SK-N-SH treated with all-trans-retinoic acid at 6 μM for 48 hours (cell line): ENCODE measurements at regions not wholly inside any gene's neighbourhood (a gene's known extent, or its start where the extent isn't known, plus 50 kb on each side); places are given as distances from the start of the nearest gene placed in this dataset.

Source experiments
- ATAC-seq: fragments of 200-7000 bp; cut with Tn5 transposase; 3 replicates; pipeline ENCODE4 v1.9.1; 2020; ENCODE audit warnings: mild to moderate bottlenecking, moderate library complexity
- ARNTL ChIP-seq: fragments of 450-650 bp; formaldehyde crosslinking; IDR thresholded peaks from 2 replicates; pipeline ENCODE4 v1.5.0; 2020; ENCODE audit warnings: low read depth, mild to moderate bottlenecking, moderate library complexity, borderline replicate concordance
- BACH2 ChIP-seq: fragments of 250-450 bp; sonication (Bioruptor Pico); IDR thresholded peaks from 2 replicates; pipeline ENCODE4 v1.9.0; 2021; ENCODE audit warnings: mild to moderate bottlenecking, borderline replicate concordance
- CSDC2 ChIP-seq: fragments of 250-450 bp; sonication (Bioruptor Pico); IDR thresholded peaks from 2 replicates; pipeline ENCODE4 v1.5.0; 2020; ENCODE audit warnings: mild to moderate bottlenecking, moderate library complexity
- CSRNP3 ChIP-seq: fragments of 250-450 bp; sonication (Bioruptor Pico); IDR thresholded peaks from 2 replicates; pipeline ENCODE4 v1.5.1; 2021; ENCODE audit warnings: mild to moderate bottlenecking, moderate library complexity
- GLIS3 ChIP-seq: fragments of 250-450 bp; sonication (Bioruptor Pico); IDR thresholded peaks from 2 replicates; pipeline ENCODE4 v1.5.0; 2020; ENCODE audit warnings: mild to moderate bottlenecking, moderate library complexity
- ISL1 ChIP-seq: fragments of 250-450 bp; sonication (Bioruptor Pico); IDR thresholded peaks from 2 replicates; pipeline ENCODE4 v2.1.2; 2022; ENCODE audit warnings: mild to moderate bottlenecking, moderate library complexity
- OSR1 ChIP-seq: fragments of 250-450 bp; sonication (Bioruptor Pico); IDR thresholded peaks from 2 replicates; pipeline ENCODE4 v1.8.0; 2022; ENCODE audit warnings: moderate library complexity, mild to moderate bottlenecking, inconsistent platforms
- PPARA ChIP-seq: fragments of 250-450 bp; sonication (Bioruptor Pico); IDR thresholded peaks from 2 replicates; pipeline ENCODE4 v1.5.0; 2020; ENCODE audit warnings: mild to moderate bottlenecking, borderline replicate concordance
- RARB ChIP-seq: fragments of 250-450 bp; sonication (Bioruptor Pico); IDR thresholded peaks from 2 replicates; pipeline ENCODE4 v1.8.0; 2021; ENCODE audit warnings: mild to moderate bottlenecking, moderate library complexity
- SNAI2 ChIP-seq: fragments of 250-450 bp; sonication (Bioruptor Pico); IDR thresholded peaks from 2 replicates; pipeline ENCODE4 v1.5.0; 2020; ENCODE audit warnings: mild to moderate bottlenecking, moderate library complexity
- TCF4 ChIP-seq: fragments of 250-450 bp; sonication (Bioruptor Pico); IDR thresholded peaks from 2 replicates; pipeline ENCODE4 v1.8.0; 2021; ENCODE audit warnings: mild to moderate bottlenecking, moderate library complexity, borderline replicate concordance
- TOX ChIP-seq: fragments of 250-450 bp; sonication (Bioruptor Pico); IDR thresholded peaks from 2 replicates; pipeline ENCODE4 v1.8.0; 2021; ENCODE audit warnings: mild to moderate bottlenecking, moderate library complexity, borderline replicate concordance
- TSHZ2 ChIP-seq: fragments of 250-450 bp; sonication (Bioruptor Pico); IDR thresholded peaks from 2 replicates; pipeline ENCODE4 v1.5.0; 2020; ENCODE audit warnings: mild to moderate bottlenecking, moderate library complexity
- ZC3H10 ChIP-seq: fragments of 250-450 bp; sonication (Bioruptor Pico); IDR thresholded peaks from 2 replicates; pipeline ENCODE4 v1.5.1; 2021; ENCODE audit warnings: mild to moderate bottlenecking, moderate library complexity
- ZNF565 ChIP-seq: fragments of 450-650 bp; formaldehyde crosslinking; conservative IDR thresholded peaks from 2 replicates; pipeline ENCODE4 v1.5.0; 2020; ENCODE audit warnings: low read depth, mild to moderate bottlenecking, moderate library complexity
- ZNF70 ChIP-seq: fragments of 450-650 bp; formaldehyde crosslinking; IDR thresholded peaks from 2 replicates; pipeline ENCODE4 v1.5.0; 2020; ENCODE audit warnings: mild to moderate bottlenecking, moderate library complexity
- ZNF8 ChIP-seq: fragments of 450-650 bp; formaldehyde crosslinking; IDR thresholded peaks from 2 replicates; pipeline ENCODE4 v1.5.0; 2020; ENCODE audit warnings: mild to moderate bottlenecking, moderate library complexity
- TF ChIP-seq, protein P1 (sequence below): fragments of 250-450 bp; sonication (Bioruptor Pico); IDR thresholded peaks from 2 replicates; pipeline ENCODE4 v1.5.1; 2020; ENCODE audit warnings: low read depth, mild to moderate bottlenecking, moderate library complexity
- TF ChIP-seq, protein P2 (sequence below): fragments of 250-450 bp; sonication (Bioruptor Pico); IDR thresholded peaks from 2 replicates; pipeline ENCODE4 v1.8.0; 2020; ENCODE audit warnings: mild to moderate bottlenecking, moderate library complexity, borderline replicate concordance
- TF ChIP-seq, protein P3 (sequence below): fragments of 250-450 bp; sonication (Bioruptor Pico); IDR thresholded peaks from 2 replicates; pipeline ENCODE4 v1.8.0; 2021; ENCODE audit warnings: low read depth, mild to moderate bottlenecking, moderate library complexity, borderline replicate concordance

DNA sequence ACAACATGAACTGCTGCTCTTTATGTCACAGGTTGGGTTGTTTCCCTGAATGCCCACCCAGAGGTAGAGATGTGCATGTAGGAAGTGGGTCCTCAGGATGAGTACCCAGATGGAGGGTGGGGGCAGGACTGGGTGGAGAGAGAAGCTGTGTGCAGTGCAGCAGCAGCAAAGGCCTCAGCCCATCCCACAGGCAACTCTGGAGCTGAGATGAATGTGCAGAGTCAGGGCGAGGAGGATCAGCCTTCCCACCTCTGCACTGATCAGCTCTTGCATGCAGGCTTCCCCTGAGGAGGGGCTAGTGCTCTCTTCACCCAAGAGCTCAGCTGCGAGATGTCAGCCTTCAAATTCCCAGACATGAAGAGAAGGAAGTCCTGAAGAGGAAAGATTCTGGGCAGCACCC is 326.2 kb upstream of the RAB6C start:
- TF ChIP-seq RARB (CRISPR knock-in tag), result no peak
- TF ChIP-seq ZNF565, result no peak
- no peak for TF ChIP-seq TCF4
- TF ChIP-seq CSDC2, result no peak
- TF ChIP-seq ISL1 (CRISPR knock-in tag), result no peak
- TF ChIP-seq SNAI2, result no peak
- no peak for TF ChIP-seq OSR1
- no peak for TF ChIP-seq TSHZ2
- TF ChIP-seq, protein P1, sequence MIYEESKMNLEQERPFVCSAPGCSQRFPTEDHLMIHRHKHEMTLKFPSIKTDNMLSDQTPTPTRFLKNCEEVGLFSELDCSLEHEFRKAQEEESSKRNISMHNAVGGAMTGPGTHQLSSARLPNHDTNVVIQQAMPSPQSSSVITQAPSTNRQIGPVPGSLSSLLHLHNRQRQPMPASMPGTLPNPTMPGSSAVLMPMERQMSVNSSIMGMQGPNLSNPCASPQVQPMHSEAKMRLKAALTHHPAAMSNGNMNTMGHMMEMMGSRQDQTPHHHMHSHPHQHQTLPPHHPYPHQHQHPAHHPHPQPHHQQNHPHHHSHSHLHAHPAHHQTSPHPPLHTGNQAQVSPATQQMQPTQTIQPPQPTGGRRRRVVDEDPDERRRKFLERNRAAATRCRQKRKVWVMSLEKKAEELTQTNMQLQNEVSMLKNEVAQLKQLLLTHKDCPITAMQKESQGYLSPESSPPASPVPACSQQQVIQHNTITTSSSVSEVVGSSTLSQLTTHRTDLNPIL (CRISPR knock-in tag), result no peak
- no peak for TF ChIP-seq CSRNP3
- TF ChIP-seq, protein P2, sequence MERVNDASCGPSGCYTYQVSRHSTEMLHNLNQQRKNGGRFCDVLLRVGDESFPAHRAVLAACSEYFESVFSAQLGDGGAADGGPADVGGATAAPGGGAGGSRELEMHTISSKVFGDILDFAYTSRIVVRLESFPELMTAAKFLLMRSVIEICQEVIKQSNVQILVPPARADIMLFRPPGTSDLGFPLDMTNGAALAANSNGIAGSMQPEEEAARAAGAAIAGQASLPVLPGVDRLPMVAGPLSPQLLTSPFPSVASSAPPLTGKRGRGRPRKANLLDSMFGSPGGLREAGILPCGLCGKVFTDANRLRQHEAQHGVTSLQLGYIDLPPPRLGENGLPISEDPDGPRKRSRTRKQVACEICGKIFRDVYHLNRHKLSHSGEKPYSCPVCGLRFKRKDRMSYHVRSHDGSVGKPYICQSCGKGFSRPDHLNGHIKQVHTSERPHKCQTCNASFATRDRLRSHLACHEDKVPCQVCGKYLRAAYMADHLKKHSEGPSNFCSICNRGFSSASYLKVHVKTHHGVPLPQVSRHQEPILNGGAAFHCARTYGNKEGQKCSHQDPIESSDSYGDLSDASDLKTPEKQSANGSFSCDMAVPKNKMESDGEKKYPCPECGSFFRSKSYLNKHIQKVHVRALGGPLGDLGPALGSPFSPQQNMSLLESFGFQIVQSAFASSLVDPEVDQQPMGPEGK (CRISPR knock-in tag), result no peak
- TF ChIP-seq, all 23 proteins: peak for 0
- no peak for ATAC-seq

DNA sequence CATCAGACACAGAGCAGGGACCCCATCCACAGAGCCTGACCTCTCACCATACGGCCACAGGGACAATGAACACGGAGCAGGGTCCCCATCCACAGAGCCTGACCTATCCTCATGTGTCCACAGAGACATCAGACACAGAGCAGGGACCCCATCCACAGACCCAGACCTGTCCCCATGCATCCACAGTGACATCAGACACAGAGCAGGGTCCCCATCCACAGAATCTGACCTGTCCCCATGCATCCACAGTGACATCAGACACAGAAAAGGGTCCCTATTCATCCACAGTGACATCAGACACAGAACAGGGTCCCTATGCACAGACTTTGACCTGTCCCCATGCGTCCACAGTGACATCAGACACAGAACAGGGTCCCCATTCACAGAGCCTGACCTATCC is 325.1 kb upstream of the RAB6C start:
- ATAC-seq, result no peak
- TF ChIP-seq GLIS3 (CRISPR knock-in tag) (no peak), ARNTL (no peak), ZNF8 (no peak), ZNF565 (no peak), RARB (CRISPR knock-in tag) (no peak), ZC3H10 (CRISPR knock-in tag) (no peak), TCF4 (no peak), PPARA (no peak), ZNF70 (CRISPR knock-in tag) (no peak), OSR1 (no peak), TSHZ2 (no peak)
- TF ChIP-seq, all 23 proteins: peak for 0

DNA sequence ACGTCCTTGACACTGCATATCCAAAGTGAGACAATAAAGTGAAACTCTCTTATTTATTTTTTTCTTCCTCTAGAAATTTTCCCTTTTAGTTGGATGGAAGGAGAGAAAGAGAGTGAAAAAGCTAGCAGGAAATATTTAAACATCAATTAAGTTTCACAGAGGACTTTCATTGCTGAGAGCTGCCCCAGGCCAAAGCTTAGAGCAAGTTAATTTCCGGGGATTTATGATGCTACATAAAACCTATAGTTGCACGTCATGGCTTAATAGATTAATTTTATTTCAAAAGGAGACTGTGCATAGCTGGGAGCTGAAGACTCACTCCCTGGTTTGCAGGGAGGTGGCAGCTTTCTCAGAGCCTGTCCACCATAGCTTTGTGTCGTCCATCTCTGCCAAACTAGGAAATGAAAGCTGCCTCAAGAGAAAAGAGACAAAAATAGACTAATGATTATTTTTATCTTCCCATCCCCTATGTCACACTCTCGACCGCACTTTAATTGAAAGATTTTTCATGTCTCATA is 323.3 kb upstream of the RAB6C start:
- no peak for ATAC-seq
- TF ChIP-seq ZNF565 (no peak), OSR1 (no peak), TCF4 (no peak), PPARA (no peak), BACH2 (no peak), ZNF8 (no peak), CSDC2 (no peak), TOX (CRISPR knock-in tag) (no peak), SNAI2 (no peak), CSRNP3 (no peak), ARNTL (no peak), ZC3H10 (CRISPR knock-in tag) (no peak)
- TF ChIP-seq, protein P3, sequence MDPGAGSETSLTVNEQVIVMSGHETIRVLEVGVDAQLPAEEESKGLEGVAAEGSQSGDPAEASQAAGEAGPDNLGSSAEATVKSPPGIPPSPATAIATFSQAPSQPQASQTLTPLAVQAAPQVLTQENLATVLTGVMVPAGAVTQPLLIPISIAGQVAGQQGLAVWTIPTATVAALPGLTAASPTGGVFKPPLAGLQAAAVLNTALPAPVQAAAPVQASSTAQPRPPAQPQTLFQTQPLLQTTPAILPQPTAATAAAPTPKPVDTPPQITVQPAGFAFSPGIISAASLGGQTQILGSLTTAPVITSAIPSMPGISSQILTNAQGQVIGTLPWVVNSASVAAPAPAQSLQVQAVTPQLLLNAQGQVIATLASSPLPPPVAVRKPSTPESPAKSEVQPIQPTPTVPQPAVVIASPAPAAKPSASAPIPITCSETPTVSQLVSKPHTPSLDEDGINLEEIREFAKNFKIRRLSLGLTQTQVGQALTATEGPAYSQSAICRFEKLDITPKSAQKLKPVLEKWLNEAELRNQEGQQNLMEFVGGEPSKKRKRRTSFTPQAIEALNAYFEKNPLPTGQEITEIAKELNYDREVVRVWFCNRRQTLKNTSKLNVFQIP, result no peak
- TF ChIP-seq, protein P2 (CRISPR knock-in tag), result no peak
